ENCODE measurements at regions not wholly inside any gene's neighbourhood (a gene's known extent, or its start where the extent isn't known, plus 50 kb on each side); places are given as distances from the start of the nearest gene placed in this dataset.

GRCh38 chr17:33551911-33552310 is 258.8 kb upstream of the ASIC2 start:
- no peak for DNase-seq
- TF ChIP-seq POLR2A (IDR thresholded peaks at IDR 0.05) (no peak), CTCF (IDR thresholded peaks at IDR 0.05) (no peak)
- 28 to 49% methylated on average over 6 of the region's 6 CpGs for WGBS, 2 donors
- Histone ChIP-seq H3K4me1 (no peaks in the 10 kb centered on the region), H3K4me3 (no peak overlapping the region), H3K36me3 (no peaks in the 10 kb centered on the region), H3K27ac (no peak overlapping the region), H3K9me3 (no peaks in the 10 kb centered on the region), H3K27me3 (peaks cover 0 to 22% (median 0%) of the 10 kb centered on the region in 4 donors)
- intact Hi-C loops (cut with DNase I) = no loop called here

GRCh38 chr17:33560165-33560564 is 267.1 kb upstream of the ASIC2 start:
- 51 to 61% methylated on average over 5 of the region's 5 CpGs for WGBS, 2 donors
- Histone ChIP-seq H3K4me3 (no peak overlapping the region), H3K4me1 (no peaks in the 10 kb centered on the region), H3K36me3 (no peaks in the 10 kb centered on the region), H3K27me3 (peaks cover 0 to 4% (median 0%) of the 10 kb centered on the region in 4 donors), H3K9me3 (no peaks in the 10 kb centered on the region), H3K27ac (no peak overlapping the region)
- DNase-seq = no peak
- no peak for TF ChIP-seq POLR2A (IDR thresholded peaks at IDR 0.05)
- no peak for TF ChIP-seq CTCF (IDR thresholded peaks at IDR 0.05)
- intact Hi-C loops (cut with DNase I) = no loop called here

DNA sequence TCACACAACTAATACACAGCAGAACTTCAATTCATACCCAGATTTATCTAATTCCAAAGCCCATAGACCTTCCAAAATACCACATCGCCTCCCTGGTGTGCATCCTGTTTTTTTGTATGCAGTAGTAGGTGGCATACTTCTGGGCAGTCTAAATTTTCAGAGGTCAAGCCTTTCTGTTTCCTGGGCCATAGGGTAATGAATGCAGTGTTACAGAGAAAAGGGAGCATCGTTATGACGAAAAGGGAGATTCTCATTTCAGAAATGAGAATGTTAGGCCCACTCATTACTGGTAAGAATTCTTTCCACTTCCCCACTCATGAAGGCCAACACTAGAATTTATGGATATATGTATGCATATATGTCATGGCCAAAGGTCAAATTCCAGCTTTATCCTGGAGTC is 267.8 kb upstream of the ASIC2 start:
- no peaks in the 10 kb centered on the region for H3K36me3 ChIP-seq
- 94% methylated on average over 3 of the region's 3 CpGs for WGBS, 2 donors
- no peak overlapping the region for H3K27ac ChIP-seq
- peaks cover 0 to 4% (median 0%) of the 10 kb centered on the region in 4 donors for H3K27me3 ChIP-seq
- H3K4me3 ChIP-seq = no peak overlapping the region
- intact Hi-C loops (cut with DNase I) = no loop called here
- H3K9me3 ChIP-seq = no peaks in the 10 kb centered on the region
- H3K4me1 ChIP-seq = no peaks in the 10 kb centered on the region
- DNase-seq = no peak
- TF ChIP-seq CTCF (IDR thresholded peaks at IDR 0.05) = no peak
- TF ChIP-seq POLR2A (IDR thresholded peaks at IDR 0.05) = no peak

- no peak for DNase-seq
- WGBS, 2 donors = 48 to 66% methylated on average over 11 of the region's 11 CpGs
- no peaks in the 10 kb centered on the region for H3K36me3 ChIP-seq
- intact Hi-C loops (cut with DNase I) = no loop called here
- H3K27ac ChIP-seq = no peak overlapping the region
- no peaks in the 10 kb centered on the region for H3K4me1 ChIP-seq
- H3K27me3 ChIP-seq = peaks cover 0 to 4% (median 0%) of the 10 kb centered on the region in 4 donors
- no peak overlapping the region for H3K4me3 ChIP-seq
- TF ChIP-seq CTCF (IDR thresholded peaks at IDR 0.05) (no peak), POLR2A (IDR thresholded peaks at IDR 0.05) (no peak)
- H3K9me3 ChIP-seq = no peaks in the 10 kb centered on the region
Observed at GRCh38 chr17:33561569-33562334, 268.7 kb upstream of the ASIC2 start.

- H3K27me3 ChIP-seq = peaks cover 0 to 4% (median 0%) of the 10 kb centered on the region in 4 donors
- H3K27ac ChIP-seq = no peak overlapping the region
- DNase-seq = no peak
- H3K4me1 ChIP-seq = no peaks in the 10 kb centered on the region
- 67% methylated on average over 1 of the region's 1 CpG for WGBS, 2 donors
- H3K4me3 ChIP-seq = no peak overlapping the region
- H3K9me3 ChIP-seq = no peaks in the 10 kb centered on the region
- intact Hi-C loops (cut with DNase I) = no loop called here
- H3K36me3 ChIP-seq = no peaks in the 10 kb centered on the region
- TF ChIP-seq CTCF (IDR thresholded peaks at IDR 0.05) (no peak), POLR2A (IDR thresholded peaks at IDR 0.05) (no peak)
Observed at GRCh38 chr17:33562792-33563191, 269.7 kb upstream of the ASIC2 start.

All from esophagus squamous epithelium (tissue), 5 donors.